Gastroesophageal sphincter (tissue), 4 donors: ENCODE measurements at regions not wholly inside any gene's neighbourhood (a gene's known extent, or its start where the extent isn't known, plus 50 kb on each side); places are given as distances from the start of the nearest gene placed in this dataset.
"Not testable (repeated sequence)": the region's sequence is repeated elsewhere in the genome, so short reads cannot be mapped to it uniquely, and the experiment has no call there.

Experiments
- ATAC-seq: fragments of 150-250 bp; one replicate; pipeline ENCODE4 v1.9.1; 2016; ENCODE audit warnings: mild to moderate bottlenecking, moderate library complexity
- H3K27ac ChIP-seq, 4 donors: fragments of 200-600 bp; sonication (generic) in 3 of 4; 1 replicate in 3 of 4; 2 replicates in 1 of 4; pipeline ENCODE4 v1.5.1; 2016 to 2019
- H3K27me3 ChIP-seq: fragments of 200-600 bp; sonication (generic); one replicate; pipeline ENCODE4 v1.5.1; 2019
- H3K36me3 ChIP-seq, 2 donors: fragments of 200-600 bp; sonication (generic); one replicate each; pipeline ENCODE4 v1.5.1; 2019; ENCODE audit warnings: control low read depth in 1 of 2
- H3K4me1 ChIP-seq, 3 donors: fragments of 200-600 bp; sonication (generic); 1 replicate in 2 of 3; 2 replicates in 1 of 3; pipeline ENCODE4 v1.5.1; 2016 to 2019; ENCODE audit warnings: control low read depth in 2 of 3
- H3K4me3 ChIP-seq, 2 donors: fragments of 200-600 bp; sonication (generic); one replicate each; pipeline ENCODE4 v1.5.1; 2019; ENCODE audit warnings: mild to moderate bottlenecking in 1 of 2, moderate library complexity in 1 of 2
- H3K9me3 ChIP-seq, 3 donors: fragments of 200-600 bp; sonication (generic); one replicate each; pipeline ENCODE4 v1.5.1; 2017 to 2019; ENCODE audit warnings: control low read depth in 2 of 3
- CTCF ChIP-seq, 4 experiments: fragments of 200-600 bp in 2 of 4; fragments of 450-650 bp in 2 of 4; sonication (generic) in 1 of 4; IDR thresholded peaks; one replicate each; pipeline ENCODE4 v1.5.1; 2017 to 2019; ENCODE audit warnings: antibody characterized with exemption in 4 of 4, mild to moderate bottlenecking in 2 of 4, moderate library complexity in 2 of 4
- EP300 ChIP-seq: sonication (generic); formaldehyde crosslinking; IDR thresholded peaks from one replicate; pipeline ENCODE4 v1.6.1; 2017; ENCODE audit warnings: antibody characterized with exemption, mild to moderate bottlenecking
- POLR2A ChIP-seq, 2 donors: fragments of 450-650 bp; IDR thresholded peaks; one replicate each; pipeline ENCODE4 v1.6.1; 2017; ENCODE audit warnings: antibody characterized with exemption in 2 of 2, mild to moderate bottlenecking in 2 of 2, moderate library complexity in 1 of 2
- POLR2AphosphoS5 ChIP-seq: sonication (generic); formaldehyde crosslinking; IDR thresholded peaks from one replicate; pipeline ENCODE4 v1.6.1; 2017; ENCODE audit warnings: antibody characterized with exemption
- WGBS, 2 donors: methylation state at CpG; one replicate each; pipeline ENCODE4 v1.1.5; 2018; ENCODE audit warnings: low coverage in 1 of 2; 5-methylcytosine and 5-hydroxymethylcytosine counted together

- H3K27ac ChIP-seq, result no peak overlapping the region
- no peaks in the 10 kb centered on the region for H3K9me3 ChIP-seq
- H3K27me3 ChIP-seq, result no peaks in the 10 kb centered on the region
- H3K4me1 ChIP-seq, result no peaks in the 10 kb centered on the region
- WGBS, 2 donors, result 24 to 28% methylated on average over 4 of the region's 4 CpGs
- no peaks in the 10 kb centered on the region for H3K36me3 ChIP-seq
- no peak overlapping the region for H3K4me3 ChIP-seq
- ATAC-seq, result no peak
- TF ChIP-seq POLR2AphosphoS5 (no peak), EP300 (no peak), POLR2A (IDR thresholded peaks at IDR 0.05) (no peak), CTCF (IDR thresholded peaks at IDR 0.05) (no peak)
Observed at GRCh38 chrX:52270453-52271116, 85.9 kb downstream of the MAGED4 start.

GRCh38 chrX:52271206-52271605 is 86.5 kb downstream of the MAGED4 start:
- no peak overlapping the region for H3K27ac ChIP-seq
- no peaks in the 10 kb centered on the region for H3K27me3 ChIP-seq
- no peak overlapping the region for H3K4me3 ChIP-seq
- H3K9me3 ChIP-seq, result no peaks in the 10 kb centered on the region
- no peaks in the 10 kb centered on the region for H3K4me1 ChIP-seq
- 0% methylated on average over 2 of the region's 2 CpGs; no CpG with 5 or more reads in 1 of the 2 donors for whole genome bisulfite sequencing, 2 donors
- H3K36me3 ChIP-seq, result no peaks in the 10 kb centered on the region
- no peak for TF ChIP-seq POLR2AphosphoS5
- TF ChIP-seq POLR2A (IDR thresholded peaks at IDR 0.05), result no peak
- TF ChIP-seq EP300, result no peak
- TF ChIP-seq CTCF (IDR thresholded peaks at IDR 0.05), result no peak
- no peak for ATAC-seq

GRCh38 chrX:52277666-52278065 is 91.2 kb upstream of the XAGE2 start:
- ATAC-seq, result no peak
- H3K4me3 ChIP-seq, result no peak overlapping the region
- TF ChIP-seq EP300 (no peak), POLR2A (IDR thresholded peaks at IDR 0.05) (no peak), CTCF (IDR thresholded peaks at IDR 0.05) (no peak), POLR2AphosphoS5 (no peak)
- no peaks in the 10 kb centered on the region for H3K4me1 ChIP-seq
- H3K9me3 ChIP-seq, result no peaks in the 10 kb centered on the region
- no peak overlapping the region for H3K27ac ChIP-seq
- H3K36me3 ChIP-seq, result no peaks in the 10 kb centered on the region
- H3K27me3 ChIP-seq, result no peaks in the 10 kb centered on the region
- 55 to 67% methylated on average over 2 to 7 of the region's 8 CpGs for WGBS, 2 donors

GRCh38 chrX:52280812-52281211 is 88.0 kb upstream of the XAGE2 start:
- WGBS, 2 donors, result 50 to 70% methylated on average over 1 of the region's 2 CpGs
- Histone ChIP-seq H3K27me3 (no peaks in the 10 kb centered on the region), H3K27ac (no peak overlapping the region), H3K36me3 (no peaks in the 10 kb centered on the region), H3K4me3 (no peak overlapping the region), H3K4me1 (no peaks in the 10 kb centered on the region), H3K9me3 (no peaks in the 10 kb centered on the region)
- ATAC-seq, result no peak
- TF ChIP-seq POLR2AphosphoS5 (no peak), CTCF (IDR thresholded peaks at IDR 0.05) (no peak), POLR2A (IDR thresholded peaks at IDR 0.05) (no peak), EP300 (no peak)

- Histone ChIP-seq H3K9me3 (no peaks in the 10 kb centered on the region), H3K36me3 (no peaks in the 10 kb centered on the region), H3K4me3 (no peak overlapping the region), H3K27me3 (no peaks in the 10 kb centered on the region), H3K4me1 (no peaks in the 10 kb centered on the region), H3K27ac (no peak overlapping the region)
- ATAC-seq, result no peak
- no CpG with 5 or more reads among the region's 14 CpGs for WGBS, 2 donors
- TF ChIP-seq CTCF (IDR thresholded peaks at IDR 0.05) (no peak), POLR2AphosphoS5 (no peak), EP300 (no peak), POLR2A (IDR thresholded peaks at IDR 0.05) (no peak)
Observed at GRCh38 chrX:52284865-52285264, 84.0 kb upstream of the XAGE2 start.

- ATAC-seq, H3K4me3 ChIP-seq, H3K9me3 ChIP-seq, H3K27ac ChIP-seq, H3K27me3 ChIP-seq, H3K36me3 ChIP-seq, H3K4me1 ChIP-seq: not testable (repeated sequence)
- WGBS, 2 donors, result no CpG with 5 or more reads among the region's 6 CpGs
Observed at GRCh38 chrX:52298968-52299367, 69.9 kb upstream of the XAGE2 start.

GRCh38 chrX:52308532-52308931 is 60.3 kb upstream of the XAGE2 start:
- H3K4me3 ChIP-seq, H3K36me3 ChIP-seq, ATAC-seq, H3K9me3 ChIP-seq, H3K27me3 ChIP-seq, H3K27ac ChIP-seq, H3K4me1 ChIP-seq: not testable (repeated sequence)
- WGBS, 2 donors, result 100% methylated on average over 1 of the region's 1 CpG
